Thoracic aorta (tissue), 2 donors: ENCODE measurements at regions not wholly inside any gene's neighbourhood (a gene's known extent, or its start where the extent isn't known, plus 50 kb on each side); places are given as distances from the start of the nearest gene placed in this dataset.

Experiments
- ATAC-seq: fragments of 150-250 bp; one replicate; pipeline ENCODE4 v1.8.0; 2017; ENCODE audit warnings: low read depth; ENCODE audit not compliant: insufficient number of reproducible peaks, low FRiP score
- DNase-seq: peaks from one replicate; pipeline ENCODE4 v3.0.0-alpha.2; 2020; ENCODE audit warnings: low spot score
- H3K27ac ChIP-seq, 2 donors: fragments of 200-600 bp; sonication (generic); 1 replicate in 1 of 2; 2 replicates in 1 of 2; pipeline ENCODE4 v1.5.1; 2016; ENCODE audit warnings: mild to moderate bottlenecking in 2 of 2, moderate library complexity in 2 of 2
- H3K27me3 ChIP-seq: fragments of 200-600 bp; sonication (generic); replicated peaks from 2 replicates; pipeline ENCODE4 v1.6.0; 2016; ENCODE audit warnings: mild to moderate bottlenecking; ENCODE audit not compliant: insufficient read depth
- H3K36me3 ChIP-seq: fragments of 200-600 bp; sonication (generic); one replicate; pipeline ENCODE4 v1.5.1; 2016
- H3K4me1 ChIP-seq, 2 donors: fragments of 200-600 bp; sonication (generic); 1 replicate in 1 of 2; 2 replicates in 1 of 2; pipeline versions ENCODE4 v1.5.1 to v1.6.0; 2016; ENCODE audit warnings: low read depth in 2 of 2, mild to moderate bottlenecking in 1 of 2; ENCODE audit not compliant: control insufficient read depth in 1 of 2
- H3K4me3 ChIP-seq: fragments of 200-600 bp; sonication (generic); 2 replicates; pipeline ENCODE4 v1.5.1; 2016; ENCODE audit warnings: mild to moderate bottlenecking
- H3K9me3 ChIP-seq: fragments of 200-600 bp; sonication (generic); 2 replicates; pipeline ENCODE4 v1.5.1; 2016
- TF ChIP-seq, protein P1 (sequence below): fragments of 200-600 bp; sonication (generic); IDR thresholded peaks from one replicate; pipeline ENCODE4 v1.5.1; 2019; ENCODE audit warnings: antibody characterized with exemption

DNA sequence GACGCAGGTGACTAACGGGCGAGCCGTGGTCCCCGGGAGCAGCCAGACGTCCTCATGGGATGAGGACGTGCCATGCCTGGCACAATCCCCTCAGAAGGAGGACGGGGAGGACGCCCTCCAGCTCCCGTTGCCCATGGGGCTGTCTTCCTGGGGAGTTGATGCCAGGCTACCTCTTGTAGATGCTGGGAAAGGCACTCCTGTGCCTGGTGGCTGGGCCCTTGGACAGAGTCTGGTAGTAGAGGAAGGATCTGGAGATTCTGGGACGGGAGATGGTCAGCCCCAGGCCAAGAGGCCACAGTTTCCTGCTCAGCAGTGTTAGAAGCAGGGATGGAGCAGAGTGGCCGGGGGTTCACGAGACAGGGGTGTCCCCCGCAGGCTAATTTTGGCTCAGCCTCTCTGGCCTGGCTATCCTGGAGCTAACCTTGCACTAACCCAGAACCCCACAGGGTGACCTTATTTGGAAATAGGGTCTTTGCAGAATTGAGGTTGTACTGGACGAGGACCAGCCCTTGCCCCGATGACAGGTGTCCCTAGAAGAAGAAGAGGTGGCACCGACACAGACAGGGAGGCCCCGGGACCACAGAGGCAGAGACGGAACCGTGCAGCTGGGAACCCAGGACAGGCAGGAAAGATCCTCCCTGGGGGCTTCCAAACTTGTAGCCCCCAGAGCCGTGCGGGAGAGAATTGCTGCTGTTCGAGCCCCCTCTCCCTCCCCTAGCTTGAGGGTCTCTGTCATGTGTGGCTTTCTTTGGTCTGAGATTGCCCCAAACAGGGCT is 50.1 kb upstream of the ADRA2C start:
- Histone ChIP-seq H3K27ac (no peak overlapping the region), H3K4me3 (no peak overlapping the region), H3K27me3 (no peaks in the 10 kb centered on the region), H3K4me1 (peaks cover 3 to 11% of the 10 kb centered on the region in 2 donors), H3K36me3 (no peaks in the 10 kb centered on the region), H3K9me3 (peaks cover 3% of the 10 kb centered on the region)
- DNase-seq (no peak), ATAC-seq (no peak)
- TF ChIP-seq, protein P1, sequence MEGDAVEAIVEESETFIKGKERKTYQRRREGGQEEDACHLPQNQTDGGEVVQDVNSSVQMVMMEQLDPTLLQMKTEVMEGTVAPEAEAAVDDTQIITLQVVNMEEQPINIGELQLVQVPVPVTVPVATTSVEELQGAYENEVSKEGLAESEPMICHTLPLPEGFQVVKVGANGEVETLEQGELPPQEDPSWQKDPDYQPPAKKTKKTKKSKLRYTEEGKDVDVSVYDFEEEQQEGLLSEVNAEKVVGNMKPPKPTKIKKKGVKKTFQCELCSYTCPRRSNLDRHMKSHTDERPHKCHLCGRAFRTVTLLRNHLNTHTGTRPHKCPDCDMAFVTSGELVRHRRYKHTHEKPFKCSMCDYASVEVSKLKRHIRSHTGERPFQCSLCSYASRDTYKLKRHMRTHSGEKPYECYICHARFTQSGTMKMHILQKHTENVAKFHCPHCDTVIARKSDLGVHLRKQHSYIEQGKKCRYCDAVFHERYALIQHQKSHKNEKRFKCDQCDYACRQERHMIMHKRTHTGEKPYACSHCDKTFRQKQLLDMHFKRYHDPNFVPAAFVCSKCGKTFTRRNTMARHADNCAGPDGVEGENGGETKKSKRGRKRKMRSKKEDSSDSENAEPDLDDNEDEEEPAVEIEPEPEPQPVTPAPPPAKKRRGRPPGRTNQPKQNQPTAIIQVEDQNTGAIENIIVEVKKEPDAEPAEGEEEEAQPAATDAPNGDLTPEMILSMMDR = no peak

DNA sequence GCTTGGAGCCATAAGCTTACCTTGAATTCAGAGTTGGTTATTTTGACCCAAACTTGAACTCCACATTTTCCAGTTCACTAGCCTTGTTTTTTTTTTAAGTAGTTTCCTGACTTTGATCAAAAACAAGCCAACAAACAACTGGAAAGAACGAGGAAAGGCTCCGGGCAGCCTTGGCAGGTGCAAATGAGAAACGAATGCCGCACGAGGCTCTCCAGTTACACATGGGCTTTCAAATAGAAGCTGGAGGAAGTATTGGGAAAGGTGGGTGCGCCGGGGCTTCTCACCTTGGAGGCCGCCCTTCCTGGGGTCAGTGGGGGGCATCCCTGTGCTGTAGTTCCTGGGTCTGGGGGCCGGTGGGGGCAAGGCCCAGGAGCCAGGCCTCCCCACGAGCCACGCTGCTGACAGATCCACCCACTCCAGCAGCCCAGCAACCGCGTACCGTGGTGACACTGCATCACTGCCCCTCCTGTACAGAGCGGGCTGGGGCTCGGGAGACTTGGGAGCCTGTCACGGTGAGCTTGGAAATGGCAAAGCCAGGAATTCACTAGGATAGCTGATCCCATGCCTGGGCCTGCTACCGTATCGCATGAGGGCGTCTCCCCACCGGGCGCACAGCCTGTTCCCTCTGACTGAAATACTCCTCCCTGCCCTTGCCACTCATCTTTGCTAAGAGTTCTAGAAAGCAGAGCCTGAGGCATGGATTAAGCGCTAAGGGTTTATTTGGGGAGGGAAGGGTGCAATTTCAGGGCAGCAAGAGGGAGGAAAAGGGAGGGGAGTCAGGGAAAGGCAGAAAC is 50.9 kb upstream of the ADRA2C start:
- H3K27me3 ChIP-seq = no peaks in the 10 kb centered on the region
- no peak for DNase-seq

DNA sequence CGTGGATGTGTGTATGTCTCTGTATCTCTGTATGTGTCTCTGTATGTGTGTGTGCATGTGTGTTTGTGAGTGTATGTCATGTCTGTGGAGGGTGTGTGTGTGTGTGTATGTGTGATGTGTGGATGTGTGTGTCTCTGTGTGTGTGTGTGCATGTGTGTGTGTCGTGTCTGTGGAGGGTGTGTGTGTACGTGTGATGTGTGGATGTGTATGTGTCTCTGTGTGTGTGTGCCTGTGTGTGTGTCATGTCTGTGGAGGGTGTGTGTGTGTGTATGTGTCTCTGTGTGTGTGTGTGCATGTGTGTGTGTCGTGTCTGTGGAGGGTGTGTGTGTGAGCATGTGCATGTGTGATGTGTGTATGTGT is 51.6 kb upstream of the ADRA2C start:
- H3K36me3 ChIP-seq = no peaks in the 10 kb centered on the region
- no peaks in the 10 kb centered on the region for H3K27me3 ChIP-seq

More for the DNA sequence above, 50.9 kb upstream of the ADRA2C start:
- Histone ChIP-seq H3K4me3 (no peak overlapping the region), H3K9me3 (peaks cover 3% of the 10 kb centered on the region), H3K27ac (no peak overlapping the region), H3K36me3 (no peaks in the 10 kb centered on the region), H3K4me1 (peaks cover 6 to 11% of the 10 kb centered on the region in 2 donors)
- no peak for ATAC-seq
- TF ChIP-seq, protein P1 = no peak

DNA sequence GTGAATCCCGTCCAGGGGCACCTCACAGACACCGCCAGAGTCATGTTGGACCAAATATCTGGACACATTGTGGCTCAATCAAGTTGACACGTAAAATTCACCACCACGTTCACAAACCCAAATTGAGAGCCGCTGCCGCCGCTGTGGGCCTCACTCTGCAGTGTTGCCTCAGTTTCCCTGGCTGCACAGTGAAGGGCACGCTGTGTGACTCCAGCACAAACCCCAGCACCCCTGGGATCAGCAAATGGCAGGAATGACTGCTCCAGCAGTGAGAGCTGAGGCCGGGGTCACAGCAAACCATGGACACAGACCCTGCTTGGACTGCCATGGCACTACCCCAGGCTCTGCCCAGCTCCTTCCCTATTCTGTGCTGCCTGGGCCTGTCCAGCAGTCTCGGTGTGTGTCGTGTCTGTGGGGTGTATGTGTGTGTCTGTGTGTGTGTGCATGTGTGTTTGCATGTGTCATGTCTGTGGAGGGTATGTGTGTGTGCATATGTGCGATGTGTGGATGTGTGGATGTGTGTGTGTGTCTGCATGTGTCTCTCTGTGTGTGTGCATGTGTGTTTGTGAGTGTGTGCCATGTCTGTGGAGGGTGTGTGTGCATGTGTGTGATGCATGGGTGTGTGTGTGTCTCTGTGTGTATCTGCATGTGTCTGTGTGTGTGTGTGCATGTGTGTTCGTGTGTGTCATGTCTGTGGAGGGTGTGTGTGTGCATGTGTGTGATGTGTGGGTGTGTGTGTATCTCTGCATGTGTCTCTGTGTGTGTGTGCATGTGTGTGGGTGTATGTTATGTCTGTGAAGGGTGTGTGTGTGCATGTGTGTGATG is 52.2 kb upstream of the ADRA2C start:
- H3K27me3 ChIP-seq = no peaks in the 10 kb centered on the region
- ATAC-seq (no peak), DNase-seq (no peak)
- no peak overlapping the region for H3K4me3 ChIP-seq
- no peaks in the 10 kb centered on the region for H3K36me3 ChIP-seq
- H3K9me3 ChIP-seq = peaks cover 3% of the 10 kb centered on the region
- TF ChIP-seq, protein P1 = no peak
- no peak overlapping the region for H3K27ac ChIP-seq
- H3K4me1 ChIP-seq = peaks cover 8 to 21% of the 10 kb centered on the region in 2 donors

More for the DNA sequence above, 51.6 kb upstream of the ADRA2C start:
- no peak overlapping the region for H3K27ac ChIP-seq
- ATAC-seq (no peak), DNase-seq (no peak)
- no peak overlapping the region for H3K4me3 ChIP-seq
- peaks cover 3% of the 10 kb centered on the region for H3K9me3 ChIP-seq
- H3K4me1 ChIP-seq = peaks cover 8 to 17% of the 10 kb centered on the region in 2 donors
- TF ChIP-seq, protein P1 = no peak

DNA sequence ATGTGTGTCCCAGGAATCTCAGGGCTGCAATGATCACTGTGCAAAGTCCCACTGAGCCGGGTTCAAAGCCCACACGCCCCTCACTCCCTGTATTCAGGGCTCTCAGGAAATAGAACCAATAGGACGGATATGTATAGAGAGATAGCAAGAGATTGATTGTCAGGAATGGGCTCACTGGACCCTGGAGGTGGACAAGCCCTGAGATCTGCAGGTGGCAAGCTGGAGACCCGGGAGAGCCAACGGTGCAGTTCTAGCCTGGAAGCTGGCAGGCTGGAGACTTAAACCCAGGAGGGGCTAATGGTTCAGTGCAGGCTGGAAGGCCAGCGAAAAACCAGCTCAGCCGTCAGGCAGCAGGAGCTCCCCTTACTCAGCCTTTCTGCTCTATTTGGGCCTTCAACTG is 52.8 kb upstream of the ADRA2C start:
- H3K4me3 ChIP-seq = no peak overlapping the region
- H3K9me3 ChIP-seq = peaks cover 3% of the 10 kb centered on the region
- DNase-seq (no peak), ATAC-seq (no peak)
- peaks cover 12 to 28% of the 10 kb centered on the region in 2 donors for H3K4me1 ChIP-seq
- no peak overlapping the region for H3K27ac ChIP-seq
- TF ChIP-seq, protein P1 = no peak
- no peaks in the 10 kb centered on the region for H3K36me3 ChIP-seq
- H3K27me3 ChIP-seq = no peaks in the 10 kb centered on the region
